Gastrocnemius medialis (tissue), 4 donors: ENCODE measurements at regions not wholly inside any gene's neighbourhood (a gene's known extent, or its start where the extent isn't known, plus 50 kb on each side); places are given as distances from the start of the nearest gene placed in this dataset.

Source experiments
- ATAC-seq, 2 donors: fragments of 150-250 bp; one replicate each; pipeline ENCODE4 v1.9.1; 2016
- DNase-seq, 2 donors: peaks; one replicate each; pipeline ENCODE4 v3.0.0-alpha.2; 2019
- H3K27ac ChIP-seq, 4 donors: fragments of 200-600 bp; sonication (generic); 1 replicate in 1 of 4; 2 replicates in 3 of 4; pipeline ENCODE4 v1.5.1; 2016 to 2018; ENCODE audit warnings: mild to moderate bottlenecking in 2 of 4, moderate library complexity in 1 of 4
- H3K27me3 ChIP-seq, 3 donors: fragments of 200-600 bp; sonication (generic) in 2 of 3; 1 replicate in 1 of 3; 2 replicates in 2 of 3; pipeline versions ENCODE4 v1.5.1 to v1.6.0; 2016 to 2019; ENCODE audit warnings: mild to moderate bottlenecking in 1 of 3, moderate library complexity in 1 of 3
- H3K36me3 ChIP-seq, 2 donors: fragments of 200-600 bp; sonication (generic) in 1 of 2; one replicate each; pipeline ENCODE4 v1.5.1; 2017 to 2018
- H3K4me1 ChIP-seq, 2 donors: fragments of 200-600 bp; sonication (generic) in 1 of 2; one replicate each; pipeline ENCODE4 v1.5.1; 2016 to 2017; ENCODE audit warnings: mild to moderate bottlenecking in 2 of 2
- H3K4me3 ChIP-seq, 4 donors: fragments of 200-600 bp; sonication (generic) in 3 of 4; 1 replicate in 1 of 4; 2 replicates in 3 of 4; pipeline ENCODE4 v1.5.1; 2016 to 2019; ENCODE audit warnings: mild to moderate bottlenecking in 2 of 4
- H3K9me3 ChIP-seq, 3 donors: fragments of 200-600 bp; sonication (generic) in 2 of 3; 1 replicate in 1 of 3; 2 replicates in 2 of 3; pipeline ENCODE4 v1.5.1; 2016 to 2019
- POLR2A ChIP-seq, 2 donors: fragments of 450-650 bp; IDR thresholded peaks; one replicate each; pipeline ENCODE4 v1.6.1; 2017; ENCODE audit warnings: antibody characterized with exemption in 2 of 2, mild to moderate bottlenecking in 2 of 2, moderate library complexity in 2 of 2
- in situ Hi-C, 4 donors: fragments of 200-750 bp; cut with MboI; loops; one replicate each; pipeline versions ENCODE4 v1.15.0 to v1.8.0; 2017; ENCODE audit warnings: low sequenced_read_pairs in 4 of 4
- intact Hi-C: fragments of 100-400 bp; cut with DNase I; formaldehyde crosslinking; loops from one replicate; pipeline ENCODE4 v1.15.1; 2023; ENCODE audit warnings: low total_unique reads
- TF ChIP-seq, protein P1 (sequence below), 5 experiments: fragments of 450-650 bp in 3 of 5; fragments of 200-600 bp in 2 of 5; sonication (generic) in 2 of 5; IDR thresholded peaks in 4 of 5; conservative IDR thresholded peaks in 1 of 5; 1 replicate in 4 of 5; 2 replicates in 1 of 5; pipeline ENCODE4 v1.5.1; 2016 to 2019; ENCODE audit warnings: antibody characterized with exemption in 5 of 5, mild to moderate bottlenecking in 3 of 5, moderate library complexity in 3 of 5

DNA sequence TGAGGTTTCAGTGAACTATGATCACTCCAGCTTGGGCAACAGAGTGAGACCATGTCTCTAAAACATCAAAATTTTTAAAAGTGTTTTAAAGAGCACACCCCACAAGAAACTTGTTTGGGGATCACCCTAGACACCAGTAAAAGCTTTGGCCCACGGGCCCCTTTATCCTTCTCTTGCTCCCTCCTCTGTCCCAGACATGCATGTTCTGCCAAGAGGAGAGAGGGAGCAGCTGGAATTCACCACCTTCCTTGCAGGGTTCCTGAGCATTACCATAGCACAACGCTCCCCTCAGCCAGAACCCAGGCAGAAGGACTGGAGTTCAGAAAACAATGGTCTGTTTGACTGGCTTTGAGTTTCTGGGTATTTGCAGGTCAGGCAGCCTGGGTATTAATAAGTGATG lies 214.3 kb upstream of the CDH5 start:
- ATAC-seq (no peak), DNase-seq (no peak)
- TF ChIP-seq, protein P1, sequence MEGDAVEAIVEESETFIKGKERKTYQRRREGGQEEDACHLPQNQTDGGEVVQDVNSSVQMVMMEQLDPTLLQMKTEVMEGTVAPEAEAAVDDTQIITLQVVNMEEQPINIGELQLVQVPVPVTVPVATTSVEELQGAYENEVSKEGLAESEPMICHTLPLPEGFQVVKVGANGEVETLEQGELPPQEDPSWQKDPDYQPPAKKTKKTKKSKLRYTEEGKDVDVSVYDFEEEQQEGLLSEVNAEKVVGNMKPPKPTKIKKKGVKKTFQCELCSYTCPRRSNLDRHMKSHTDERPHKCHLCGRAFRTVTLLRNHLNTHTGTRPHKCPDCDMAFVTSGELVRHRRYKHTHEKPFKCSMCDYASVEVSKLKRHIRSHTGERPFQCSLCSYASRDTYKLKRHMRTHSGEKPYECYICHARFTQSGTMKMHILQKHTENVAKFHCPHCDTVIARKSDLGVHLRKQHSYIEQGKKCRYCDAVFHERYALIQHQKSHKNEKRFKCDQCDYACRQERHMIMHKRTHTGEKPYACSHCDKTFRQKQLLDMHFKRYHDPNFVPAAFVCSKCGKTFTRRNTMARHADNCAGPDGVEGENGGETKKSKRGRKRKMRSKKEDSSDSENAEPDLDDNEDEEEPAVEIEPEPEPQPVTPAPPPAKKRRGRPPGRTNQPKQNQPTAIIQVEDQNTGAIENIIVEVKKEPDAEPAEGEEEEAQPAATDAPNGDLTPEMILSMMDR (IDR thresholded peaks at IDR 0.05 in 4 of 5, conservative IDR thresholded peaks at IDR 0.05 in 1 of 5), result no peak
- no peak for TF ChIP-seq POLR2A (IDR thresholded peaks at IDR 0.05)
- no peaks in the 10 kb centered on the region for H3K9me3 ChIP-seq
- no peaks in the 10 kb centered on the region for H3K36me3 ChIP-seq
- in situ Hi-C loops, result no loop called here
- intact Hi-C loops, result no loop called here
- H3K4me1 ChIP-seq, result no peaks in the 10 kb centered on the region
- no peak overlapping the region for H3K27ac ChIP-seq
- H3K4me3 ChIP-seq, result no peak overlapping the region
- no peaks in the 10 kb centered on the region for H3K27me3 ChIP-seq

DNA sequence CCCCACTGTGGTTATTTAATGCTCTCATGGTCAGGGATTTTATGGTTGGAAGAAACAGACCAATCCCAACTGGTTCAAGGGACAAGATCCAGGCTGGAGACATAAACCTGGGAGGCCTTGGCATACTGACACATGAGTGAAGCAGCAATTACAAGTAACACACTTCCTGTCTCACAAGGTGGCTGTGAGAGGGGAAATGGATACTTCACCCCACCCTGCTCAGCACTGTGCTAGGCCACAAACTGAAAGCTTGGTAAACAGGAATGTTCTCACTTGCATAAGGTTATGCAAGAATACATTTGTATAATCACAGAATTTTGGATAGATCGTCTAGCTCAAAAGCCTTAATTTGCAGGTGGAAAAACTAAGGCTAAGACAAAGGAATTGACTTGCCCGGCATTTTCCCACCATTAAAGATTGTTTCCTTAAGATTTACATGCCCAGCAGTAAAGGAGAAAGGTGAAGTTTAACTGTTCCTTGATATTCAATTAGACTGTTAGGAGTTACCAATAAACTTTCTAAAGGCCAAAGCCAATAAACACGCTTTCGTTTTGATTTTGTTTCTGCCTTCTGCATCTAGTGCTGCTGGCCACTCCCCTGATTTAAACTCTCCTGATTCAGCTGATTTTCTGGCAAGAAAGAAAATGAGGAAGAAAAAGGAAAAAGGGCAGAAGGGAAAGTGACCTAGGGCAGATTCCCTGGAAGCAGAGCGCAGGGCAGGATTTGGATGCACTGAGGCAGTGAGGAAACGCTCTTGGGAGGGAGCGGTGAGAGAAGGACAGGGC lies 215.6 kb upstream of the CDH5 start:
- Histone ChIP-seq H3K9me3 (no peaks in the 10 kb centered on the region), H3K4me3 (no peak overlapping the region), H3K4me1 (peaks cover 0 to 5% of the 10 kb centered on the region in 2 donors), H3K36me3 (no peaks in the 10 kb centered on the region), H3K27ac (peak overlapping the region in 3 of 4 donors; percentile 42 to 49 (median 44)), H3K27me3 (no peaks in the 10 kb centered on the region)
- peak in 1 of 2 donors; percentile 28 for DNase-seq
- intact Hi-C loops, result no loop called here
- in situ Hi-C loops, result no loop called here
- ATAC-seq, result peak; percentile 69 to 78
- TF ChIP-seq, protein P1 (IDR thresholded peaks at IDR 0.05 in 4 of 5, conservative IDR thresholded peaks at IDR 0.05 in 1 of 5), result no peak
- no peak for TF ChIP-seq POLR2A (IDR thresholded peaks at IDR 0.05)

GRCh38 chr16:66147291-66147690 lies 219.2 kb upstream of the CDH5 start:
- H3K27ac ChIP-seq, result no peak overlapping the region
- H3K4me1 ChIP-seq, result peaks cover 0 to 5% of the 10 kb centered on the region in 2 donors
- in situ Hi-C loops, result no loop called here
- H3K27me3 ChIP-seq, result no peaks in the 10 kb centered on the region
- intact Hi-C loops, result no loop called here
- no peaks in the 10 kb centered on the region for H3K36me3 ChIP-seq
- no peaks in the 10 kb centered on the region for H3K9me3 ChIP-seq
- no peak for TF ChIP-seq POLR2A (IDR thresholded peaks at IDR 0.05)
- TF ChIP-seq, protein P1 (IDR thresholded peaks at IDR 0.05 in 4 of 5, conservative IDR thresholded peaks at IDR 0.05 in 1 of 5), result no peak
- DNase-seq (no peak), ATAC-seq (no peak)
- no peak overlapping the region for H3K4me3 ChIP-seq

- in situ Hi-C loops, result no loop called here
- H3K4me3 ChIP-seq, result no peak overlapping the region
- intact Hi-C loops, result no loop called here
Observed at GRCh38 chr16:66146798-66147197, 219.7 kb upstream of the CDH5 start.

More at GRCh38 chr16:66146798-66147197, 219.7 kb upstream of the CDH5 start:
- H3K36me3 ChIP-seq, result no peaks in the 10 kb centered on the region
- ATAC-seq, result no peak
- no peak for TF ChIP-seq POLR2A (IDR thresholded peaks at IDR 0.05)
- TF ChIP-seq, protein P1 (IDR thresholded peaks at IDR 0.05 in 4 of 5, conservative IDR thresholded peaks at IDR 0.05 in 1 of 5), result no peak
- H3K27ac ChIP-seq, result no peak overlapping the region
- H3K4me1 ChIP-seq, result peaks cover 0 to 5% of the 10 kb centered on the region in 2 donors
- no peaks in the 10 kb centered on the region for H3K27me3 ChIP-seq
- no peaks in the 10 kb centered on the region for H3K9me3 ChIP-seq
- DNase-seq, result no peak
